H1 (cell line): ENCODE measurements at regions not wholly inside any gene's neighbourhood (a gene's known extent, or its start where the extent isn't known, plus 50 kb on each side); places are given as distances from the start of the nearest gene placed in this dataset.

Experiments used
- CTCF ChIA-PET: fragments of 300-600 bp; sonication (Branson Sonifier 250); formaldehyde crosslinking; loops from one replicate; lab custom pipeline; 2021; ENCODE audit not compliant: partially characterized antibody; lab: Charles Lee
- POLR2A ChIA-PET: fragments of 300-600 bp; sonication (Branson Sonifier 250); formaldehyde crosslinking; loops from one replicate; lab custom pipeline; 2021; ENCODE audit warnings: inconsistent platforms; ENCODE audit not compliant: partially characterized antibody; lab: Charles Lee
- DNase-seq, 2 experiments: peaks; one replicate each; pipeline versions ENCODE4 v3.0.0 to v3.0.0-alpha.2; 2010 to 2022; ENCODE audit warnings: low spot score in 2 of 2, low read depth in 1 of 2, mixed read lengths in 1 of 2
- FAIRE-seq: peaks from 2 replicates; lab custom pipeline; 2011; peaks lifted over from hg19 to GRCh38; lab: Jason Lieb, UNC
- H2AFZ ChIP-seq: 2 replicates; pipeline ENCODE4 v1.8.1; 2012; ENCODE audit warnings: low read length, inconsistent platforms
- H2AK5ac ChIP-seq: 2 replicates; pipeline ENCODE4 v1.6.1; 2013; ENCODE audit warnings: low read depth, low read length
- H2BK120ac ChIP-seq: replicated peaks from 2 replicates; pipeline ENCODE3; 2013; ENCODE audit warnings: low read depth, low read length, inconsistent platforms
- H2BK12ac ChIP-seq: 2 replicates; pipeline ENCODE4 v1.6.1; 2013; ENCODE audit warnings: low read depth, low read length
- H2BK15ac ChIP-seq: 2 replicates; pipeline ENCODE4 v1.6.1; 2013; ENCODE audit warnings: low read length
- H2BK20ac ChIP-seq: 2 replicates; pipeline ENCODE4 v1.6.1; 2013; ENCODE audit warnings: low read length
- H2BK5ac ChIP-seq: 2 replicates; pipeline ENCODE4 v1.6.1; 2013; ENCODE audit warnings: low read depth, low read length
- H3K14ac ChIP-seq: 2 replicates; pipeline ENCODE4 v1.6.1; 2013; ENCODE audit warnings: inconsistent platforms; ENCODE audit not compliant: insufficient read length
- H3K18ac ChIP-seq: 2 replicates; pipeline ENCODE4 v1.6.1; 2013; ENCODE audit warnings: low read length; ENCODE audit errors: extremely low read depth
- H3K23ac ChIP-seq: 2 replicates; pipeline ENCODE4 v1.6.1; 2013; ENCODE audit warnings: inconsistent platforms; ENCODE audit not compliant: insufficient read length
- H3K23me2 ChIP-seq: 2 replicates; pipeline ENCODE4 v1.6.1; 2013; ENCODE audit warnings: low read depth, low read length
- H3K27ac ChIP-seq: 2 replicates; pipeline ENCODE4 v1.6.1; 2011; ENCODE audit warnings: low read depth, low read length, inconsistent platforms
- H3K27me3 ChIP-seq, 4 experiments: replicated peaks in 1 of 4; 1 replicate in 1 of 4; 2 replicates in 3 of 4; pipeline versions ENCODE4 v1.6.1 to v1.8.1; 2011 to 2013; ENCODE audit warnings: low read length in 3 of 4, mild to moderate bottlenecking in 3 of 4, inconsistent platforms in 2 of 4, mixed read lengths in 2 of 4, moderate library complexity in 1 of 4; ENCODE audit not compliant: control insufficient read depth in 3 of 4, insufficient read depth in 3 of 4; ENCODE audit errors: extremely low read depth in 1 of 4
- H3K36me3 ChIP-seq, 4 experiments: 2 replicates each; pipeline versions ENCODE4 v1.6.1 to v1.8.1; 2011 to 2013; ENCODE audit warnings: mild to moderate bottlenecking in 4 of 4, low read length in 3 of 4, moderate library complexity in 2 of 4, control low read depth in 1 of 4, inconsistent platforms in 1 of 4; ENCODE audit not compliant: insufficient read depth in 4 of 4, control insufficient read depth in 2 of 4
- H3K4ac ChIP-seq: replicated peaks from 2 replicates; pipeline ENCODE3; 2013; ENCODE audit warnings: low read length, low read depth, mixed read lengths, inconsistent platforms; ENCODE audit not compliant: insufficient read length
- H3K4me1 ChIP-seq, 4 experiments: replicated peaks in 1 of 4; 1 replicate in 1 of 4; 2 replicates in 3 of 4; pipeline versions ENCODE4 v1.6.1 to v1.8.1; 2011 to 2013; ENCODE audit warnings: low read length in 3 of 4, inconsistent platforms in 2 of 4, mixed read lengths in 1 of 4; ENCODE audit not compliant: insufficient read depth in 4 of 4, control insufficient read depth in 3 of 4
- H3K4me2 ChIP-seq, 2 experiments: 2 replicates each; pipeline versions ENCODE4 v1.6.1 to v1.8.1; 2011 to 2013; ENCODE audit warnings: low read depth in 2 of 2, low read length in 2 of 2, control low read depth in 1 of 2, inconsistent platforms in 1 of 2, mild to moderate bottlenecking in 1 of 2; ENCODE audit not compliant: insufficient read depth in 1 of 2
- H3K4me3 ChIP-seq, 4 experiments: fragments of 200-600, 300-600 bp in 1 of 4; sonication (generic), shearing (Covaris generic), sonication (Bioruptor Twin) in 1 of 4; 2 replicates each; pipeline versions ENCODE4 v1.5.1 to v1.8.1; 2011 to 2016; ENCODE audit warnings: low read length in 4 of 4, low read depth in 3 of 4, control low read depth in 2 of 4, inconsistent platforms in 2 of 4, mild to moderate bottlenecking in 2 of 4, mixed read lengths in 1 of 4, moderate library complexity in 1 of 4; ENCODE audit not compliant: insufficient read depth in 2 of 4; ENCODE audit errors: extremely low read depth in 1 of 4
- H3K56ac ChIP-seq: replicated peaks from 2 replicates; pipeline ENCODE3; 2013; ENCODE audit warnings: low read depth, mild to moderate bottlenecking, mixed read lengths, low read length, inconsistent platforms; ENCODE audit not compliant: insufficient read length
- H3K79me1 ChIP-seq: 2 replicates; pipeline ENCODE4 v1.6.1; 2013; ENCODE audit warnings: low read depth, low read length, control low read depth
- H3K79me2 ChIP-seq, 2 experiments: 2 replicates each; pipeline versions ENCODE4 v1.6.1 to v1.8.1; 2012 to 2013; ENCODE audit warnings: low read length in 2 of 2, mild to moderate bottlenecking in 2 of 2, inconsistent platforms in 1 of 2; ENCODE audit not compliant: insufficient read depth in 2 of 2, control insufficient read depth in 1 of 2
- H3K9ac ChIP-seq, 4 experiments: replicated peaks in 1 of 4; 1 replicate in 1 of 4; 2 replicates in 3 of 4; pipeline versions ENCODE4 v1.6.1 to v1.8.1; 2011 to 2013; ENCODE audit warnings: low read depth in 3 of 4, low read length in 3 of 4, control low read depth in 2 of 4, mild to moderate bottlenecking in 2 of 4, moderate library complexity in 2 of 4, inconsistent platforms in 1 of 4; ENCODE audit errors: extremely low read depth in 1 of 4
- H3K9me3 ChIP-seq, 2 experiments: 2 replicates each; pipeline versions ENCODE4 v1.6.1 to v1.8.1; 2012 to 2013; ENCODE audit warnings: mild to moderate bottlenecking in 2 of 2, moderate library complexity in 2 of 2, control low read depth in 1 of 2, inconsistent platforms in 1 of 2, low read depth in 1 of 2, low read length in 1 of 2, mixed read lengths in 1 of 2; ENCODE audit not compliant: insufficient read depth in 2 of 2
- H4K20me1 ChIP-seq, 2 experiments: replicated peaks in 1 of 2; 2 replicates each; pipeline versions ENCODE3 to v1.8.1; 2011 to 2013; ENCODE audit warnings: inconsistent platforms in 2 of 2, low read length in 2 of 2, mild to moderate bottlenecking in 1 of 2; ENCODE audit not compliant: insufficient read depth in 2 of 2, control insufficient read depth in 1 of 2
- H4K5ac ChIP-seq: 2 replicates; pipeline ENCODE4 v1.6.1; 2013; ENCODE audit warnings: low read length, low read depth, mixed read lengths, inconsistent platforms; ENCODE audit not compliant: insufficient read length
- H4K8ac ChIP-seq: 2 replicates; pipeline ENCODE4 v1.8.0; 2013; ENCODE audit warnings: mild to moderate bottlenecking, moderate library complexity, low read length, inconsistent platforms; ENCODE audit not compliant: insufficient read depth; ENCODE audit errors: extremely low read depth
- H4K91ac ChIP-seq: replicated peaks from 2 replicates; pipeline ENCODE3; 2013; ENCODE audit warnings: low read length, mixed read lengths, inconsistent platforms; ENCODE audit not compliant: insufficient read length
- ASH2L ChIP-seq: fragments of 200-600, 300-600 bp; sonication (generic); IDR thresholded peaks from one replicate; pipeline ENCODE4 v1.7.1; 2017; ENCODE audit warnings: low read length
- JUN ChIP-seq: IDR thresholded peaks from 2 replicates; pipeline ENCODE4 v1.6.1; 2011; ENCODE audit warnings: low read depth, mild to moderate bottlenecking, improper control_type of control experiment, low read length
- NANOG ChIP-seq: IDR thresholded peaks from 2 replicates; pipeline ENCODE4 v1.6.1; 2011; ENCODE audit warnings: low read length, low read depth, mild to moderate bottlenecking, inconsistent platforms; ENCODE audit not compliant: insufficient read depth, poor library complexity, severe bottlenecking
- WGBS, 2 experiments: shearing (Covaris generic) in 1 of 2; methylation state at CpG; one replicate each; pipeline versions ENCODE4 v1.1.6 to v1.1.7; 2013 to 2015; ENCODE audit warnings: low lambda C conversion rate in 2 of 2, mixed read lengths in 2 of 2, inconsistent platforms in 1 of 2, low coverage in 1 of 2, missing lambda C conversion rate in 1 of 2; ENCODE audit not compliant: insufficient replicate concordance in 2 of 2, insufficient coverage in 1 of 2, insufficient read length in 1 of 2; ENCODE audit errors: extremely low coverage in 1 of 2, missing lambda C conversion rate in 1 of 2; 5-methylcytosine and 5-hydroxymethylcytosine counted together

DNA sequence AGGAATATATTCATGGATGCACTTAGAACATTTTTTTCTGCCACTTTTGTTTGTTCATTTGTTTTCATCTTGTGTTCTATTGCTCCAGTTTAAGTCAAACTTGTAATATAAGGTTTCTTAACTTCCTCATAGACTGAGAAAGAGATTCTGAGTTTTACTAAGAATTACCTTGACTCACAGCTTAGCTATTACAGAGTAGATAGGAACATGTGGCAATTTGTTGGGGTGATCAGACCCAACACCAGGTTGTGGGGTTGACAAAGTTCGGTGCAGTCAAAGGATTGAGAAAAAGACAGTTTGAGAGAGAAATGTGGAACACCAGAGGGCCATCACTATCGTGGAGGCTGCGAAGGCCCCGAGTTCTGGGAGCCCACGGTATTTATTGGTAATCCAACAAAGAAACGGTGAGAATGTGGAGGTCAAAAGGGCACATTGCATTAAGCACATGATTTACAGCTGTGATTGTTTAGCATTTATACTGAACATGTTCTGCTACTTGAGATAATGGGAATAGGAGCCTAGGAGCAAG lies 2526.0 kb downstream of the PCDH9 start:
- H2BK5ac ChIP-seq: no peak overlapping the region
- WGBS, 2 experiments: 92% methylated on average over 6 of the region's 6 CpGs; no CpG with 5 or more reads in 1 of the 2 experiments
- no peak for DNase-seq
- H2BK20ac ChIP-seq: no peak overlapping the region
- no peak overlapping the region for H4K91ac ChIP-seq
- H3K79me2 ChIP-seq: no peaks in the 10 kb centered on the region
- H2AFZ ChIP-seq: no peak overlapping the region
- H3K36me3 ChIP-seq: no peaks in the 10 kb centered on the region
- no peaks in the 10 kb centered on the region for H3K4me1 ChIP-seq
- no peak overlapping the region for H3K23ac ChIP-seq
- H3K27me3 ChIP-seq: no peaks in the 10 kb centered on the region
- CTCF ChIA-PET: no interaction called here
- no peak overlapping the region for H3K4me2 ChIP-seq
- no peak overlapping the region for H2BK120ac ChIP-seq
- POLR2A ChIA-PET: no interaction called here
- no peaks in the 10 kb centered on the region for H3K23me2 ChIP-seq
- no peak for FAIRE-seq
- no peaks in the 10 kb centered on the region for H4K20me1 ChIP-seq
- H3K79me1 ChIP-seq: no peaks in the 10 kb centered on the region
- no peaks in the 10 kb centered on the region for H3K9me3 ChIP-seq
- no peak overlapping the region for H3K18ac ChIP-seq
- no peak overlapping the region for H4K5ac ChIP-seq
- no peak overlapping the region for H2BK12ac ChIP-seq
- no peak overlapping the region for H4K8ac ChIP-seq
- H3K4ac ChIP-seq: no peak overlapping the region
- no peak overlapping the region for H2BK15ac ChIP-seq
- no peak overlapping the region for H2AK5ac ChIP-seq
- no peak overlapping the region for H3K14ac ChIP-seq
- H3K4me3 ChIP-seq: no peak overlapping the region
- no peak overlapping the region for H3K27ac ChIP-seq
- H3K56ac ChIP-seq: no peak overlapping the region
- no peak overlapping the region for H3K9ac ChIP-seq
- TF ChIP-seq NANOG (no peak), ASH2L (no peak), JUN (no peak)
